DMS79 treated with DMSO at 0.1 percent for 48 hours (cell line): ENCODE measurements at regions not wholly inside any gene's neighbourhood (a gene's known extent, or its start where the extent isn't known, plus 50 kb on each side); places are given as distances from the start of the nearest gene placed in this dataset.
"Not testable (repeated sequence)": the region's sequence is repeated elsewhere in the genome, so short reads cannot be mapped to it uniquely, and the experiment has no call there.

ENCODE experiments used
- DNase-seq: peaks from one replicate; lab custom pipeline; 2025; lab: John Stamatoyannopoulos, UW

DNA sequence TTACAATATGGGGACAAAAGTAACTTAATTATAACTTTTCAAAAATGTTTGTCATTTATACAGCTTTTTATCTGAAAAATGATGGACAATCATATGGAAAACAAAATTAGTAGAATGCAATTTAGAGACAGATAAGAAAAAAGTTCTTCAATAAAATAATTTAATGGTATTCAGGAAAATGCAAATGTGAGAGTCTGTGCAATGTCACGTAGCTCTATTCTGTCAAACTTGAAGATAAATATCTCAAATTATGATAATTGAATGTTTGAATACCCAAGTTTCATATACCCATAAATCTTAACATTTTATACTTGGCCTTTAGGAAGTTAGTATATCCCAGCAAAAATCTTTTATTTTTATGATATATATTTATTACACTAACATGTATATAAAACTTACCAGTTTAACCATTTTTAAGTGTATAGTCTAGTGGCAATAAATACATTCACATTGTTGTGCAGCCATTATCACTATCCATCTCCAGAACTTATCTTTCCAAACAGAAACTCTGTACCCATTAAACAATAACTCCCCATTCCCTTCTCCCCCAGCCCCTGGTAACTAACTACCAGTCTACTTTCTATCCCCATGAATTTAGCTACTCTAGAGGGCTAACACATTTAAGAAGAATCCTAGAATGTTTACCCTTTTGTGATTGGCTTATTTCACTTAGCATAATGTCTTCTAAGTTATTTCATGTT is 311.5 kb downstream of the SOCS6 start:
- DNase-seq = no peak

DNA sequence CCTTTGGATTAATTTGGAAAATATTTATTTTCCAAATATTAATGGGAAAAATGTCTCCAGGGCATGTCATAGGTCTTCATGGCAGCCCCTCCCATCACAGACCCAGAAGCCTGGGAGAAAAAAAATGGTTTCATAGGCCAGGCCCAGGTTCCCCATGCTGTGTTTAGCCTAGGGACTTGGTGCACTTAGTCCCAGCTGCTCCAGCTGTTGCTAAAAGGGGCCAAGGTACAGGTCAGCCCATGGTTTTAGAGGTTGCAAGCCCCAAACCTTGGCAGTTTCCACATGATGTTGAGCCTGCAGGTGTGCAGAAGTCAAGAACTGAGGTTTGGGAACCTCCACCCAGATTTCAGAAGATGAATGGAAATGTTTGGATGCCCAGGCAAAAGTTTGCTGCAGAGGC is 309.6 kb downstream of the SOCS6 start:
- DNase-seq = no peak

DNA sequence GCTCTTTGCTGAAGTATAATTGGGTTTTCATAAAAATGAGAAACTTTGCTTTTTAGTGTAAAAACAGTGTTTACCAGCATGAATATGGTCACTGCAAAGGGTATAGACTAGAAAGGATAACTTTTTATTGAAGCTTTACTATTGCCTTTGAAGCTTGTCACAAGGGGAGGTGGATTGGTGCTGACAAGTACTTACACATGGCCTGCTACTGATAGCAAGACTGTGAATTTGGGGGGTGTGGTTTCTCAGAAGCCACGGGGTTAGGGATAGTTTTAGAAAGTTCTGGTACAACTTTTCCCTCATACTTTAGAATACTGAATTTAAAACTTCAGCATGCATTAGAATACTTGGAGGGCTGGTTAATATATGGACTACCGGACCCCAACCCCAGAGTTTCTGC is 294.1 kb downstream of the SOCS6 start:
- no peak for DNase-seq

- no peak for DNase-seq
Observed at GRCh38 chr18:70578480-70578879, 289.6 kb downstream of the SOCS6 start.

DNA sequence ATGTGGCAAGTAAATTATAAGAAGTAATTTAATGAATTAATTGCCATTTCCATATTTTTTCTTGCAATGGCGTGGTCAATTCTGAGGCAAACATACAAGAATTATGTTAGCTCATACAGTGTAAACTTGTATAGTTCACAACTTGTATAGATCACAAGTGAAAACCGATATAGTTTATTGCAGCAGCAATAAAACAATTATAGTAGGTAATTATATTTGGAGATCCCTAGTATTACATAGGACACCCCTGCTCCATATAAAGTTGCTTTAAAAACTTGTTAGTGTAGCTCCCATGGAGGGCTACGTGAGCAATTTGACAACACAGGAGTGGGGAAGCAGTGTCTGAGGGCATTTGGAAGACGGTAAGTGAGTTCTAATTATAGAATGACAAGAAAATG is 288.2 kb downstream of the SOCS6 start:
- no peak for DNase-seq

- DNase-seq = no peak
Observed at GRCh38 chr18:70576276-70577022, 287.6 kb downstream of the SOCS6 start.

- not testable (repeated sequence) for DNase-seq
Observed at GRCh38 chr18:70574951-70575350, 286.1 kb downstream of the SOCS6 start.

DNA sequence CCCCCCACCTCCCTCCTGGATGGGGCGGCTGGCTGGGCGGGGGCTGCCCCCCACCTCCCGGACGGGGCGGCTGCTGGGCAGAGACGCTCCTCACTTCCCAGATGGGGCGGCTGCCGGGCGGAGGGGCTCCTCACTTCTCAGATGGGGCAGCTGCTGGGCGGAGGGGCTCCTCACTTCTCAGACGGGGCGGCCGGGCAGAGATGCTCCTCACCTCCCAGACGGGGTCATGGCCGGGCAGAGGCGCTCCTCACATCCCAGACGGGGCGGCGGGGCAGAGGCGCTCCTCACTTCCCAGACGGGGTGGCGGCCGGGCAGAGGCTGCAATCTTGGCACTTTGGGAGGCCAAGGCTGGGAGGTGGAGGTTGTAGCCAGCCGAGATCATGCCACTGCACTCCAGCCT is 280.8 kb downstream of the SOCS6 start:
- not testable (repeated sequence) for DNase-seq

DNA sequence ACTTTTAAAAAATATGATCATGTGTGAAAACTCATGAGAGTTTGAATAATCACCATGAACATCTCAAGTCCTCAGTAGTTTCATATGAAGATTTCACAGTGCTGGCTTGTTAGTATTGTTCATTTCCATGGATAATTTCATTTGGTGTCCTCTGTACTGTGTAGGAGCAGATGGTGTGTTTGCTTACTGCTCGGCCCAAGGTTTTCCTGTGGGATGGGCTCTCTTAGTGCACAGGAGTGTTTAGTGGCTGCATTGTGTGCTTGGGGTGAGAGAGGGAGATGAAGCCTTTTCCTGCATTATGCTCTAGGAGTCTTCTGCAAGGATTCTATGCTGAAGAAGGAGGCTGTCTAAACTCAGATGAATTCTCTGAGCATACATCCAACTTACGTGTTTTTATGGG is 270.6 kb downstream of the SOCS6 start:
- no peak for DNase-seq

- DNase-seq = no peak
Observed at GRCh38 chr18:70558371-70558770, 269.5 kb downstream of the SOCS6 start.

GRCh38 chr18:70554854-70555445 is 266.1 kb downstream of the SOCS6 start:
- no peak for DNase-seq

DNA sequence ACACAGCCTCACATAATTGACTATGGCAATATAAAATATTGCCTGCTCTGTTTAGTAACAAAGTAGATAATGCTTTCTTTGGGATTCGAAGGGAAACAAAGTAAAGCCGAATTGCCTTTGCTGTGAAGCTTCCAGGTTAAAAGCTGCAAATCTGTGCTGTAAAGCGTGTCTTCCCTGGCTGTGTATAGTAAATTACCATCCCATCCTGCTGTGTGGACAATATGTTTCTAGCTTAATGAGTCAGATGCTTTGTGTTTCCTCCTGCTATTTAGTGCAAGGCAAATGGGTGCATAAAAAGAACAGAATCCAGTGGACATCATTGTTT is 265.1 kb downstream of the SOCS6 start:
- DNase-seq = no peak

DNA sequence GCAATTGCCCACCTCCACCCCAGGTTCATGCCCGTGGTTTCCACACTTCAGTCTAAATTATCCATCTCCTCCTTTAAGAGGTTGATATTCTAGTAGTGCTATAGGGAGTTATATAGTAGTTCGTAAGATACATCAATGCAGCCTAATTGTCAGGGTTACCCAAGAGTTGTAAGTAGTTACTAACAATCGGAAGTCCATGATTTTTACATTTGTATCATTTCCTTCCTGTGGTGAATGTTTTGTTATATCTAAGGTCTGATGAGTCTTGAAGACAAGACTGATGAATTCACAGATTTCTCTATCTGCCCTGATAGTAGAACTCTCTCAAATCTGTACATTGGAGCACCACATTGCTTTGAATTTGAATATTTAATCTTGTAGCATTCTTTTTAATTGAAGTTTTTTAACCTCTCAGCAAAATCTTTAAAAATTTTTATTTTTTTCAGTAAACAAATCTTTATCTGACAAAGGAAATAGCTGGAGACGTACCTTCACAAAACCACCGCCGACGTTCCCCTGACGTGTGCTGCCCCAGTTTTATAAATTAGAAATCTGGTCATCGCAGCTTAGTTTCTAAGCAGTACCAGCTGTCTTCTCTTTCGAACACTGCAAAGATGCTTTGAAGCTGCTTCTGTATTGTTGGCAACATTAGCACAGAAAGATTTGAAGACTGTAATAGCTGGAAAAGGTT is 264.5 kb downstream of the SOCS6 start:
- DNase-seq = no peak

DNA sequence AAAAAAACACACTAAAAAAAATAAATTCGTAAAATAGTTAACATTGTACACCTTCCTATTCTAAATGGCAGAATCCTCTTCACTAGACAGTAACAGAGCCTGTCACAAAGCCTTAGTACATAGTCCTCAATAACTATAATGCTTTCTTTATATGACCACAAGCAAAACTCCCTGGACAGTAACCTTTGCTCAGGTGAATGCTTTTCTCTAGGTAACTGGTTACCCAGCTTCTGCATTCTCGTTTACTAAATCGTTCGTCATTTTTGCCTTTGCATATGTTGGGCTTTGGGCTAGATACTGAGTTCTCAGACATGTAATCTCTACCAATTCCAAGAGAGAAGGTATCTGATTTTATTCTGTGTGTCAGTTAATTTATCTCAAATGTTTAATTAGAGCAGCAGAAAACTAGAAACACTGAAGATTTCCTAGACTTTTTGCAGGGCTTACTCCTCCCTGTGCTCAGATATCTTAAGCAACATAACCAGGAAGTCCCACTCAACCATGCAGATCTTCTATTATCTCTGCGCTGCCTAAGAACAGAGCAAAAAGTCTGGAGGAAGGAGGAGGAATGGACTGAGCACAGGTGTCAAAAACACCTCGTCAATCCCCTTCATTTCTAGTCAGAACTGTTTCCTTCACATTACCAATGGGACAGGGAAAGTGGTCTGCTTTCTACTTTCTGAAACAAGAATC is 247.7 kb downstream of the SOCS6 start:
- no peak for DNase-seq

DNA sequence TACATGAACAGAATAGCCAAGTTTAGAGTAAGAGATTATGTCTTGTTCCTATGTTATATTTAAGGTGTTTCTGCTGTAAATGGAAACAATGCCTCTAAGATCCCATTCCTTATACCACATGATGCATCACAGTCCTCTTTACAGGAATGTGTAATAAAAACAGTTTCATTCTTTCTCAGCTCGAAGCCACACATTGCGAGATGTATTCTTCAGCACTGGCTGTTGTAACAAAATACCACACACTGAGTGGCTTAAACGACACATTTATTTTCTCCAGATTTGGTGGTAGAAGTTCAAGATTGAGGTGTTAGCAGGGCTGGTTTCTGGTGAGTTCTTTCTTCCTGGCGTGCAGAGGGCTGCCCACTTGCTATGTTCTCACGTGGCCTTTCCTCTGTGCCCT is 246.2 kb downstream of the SOCS6 start:
- no peak for DNase-seq

- DNase-seq = not testable (repeated sequence)
Observed at GRCh38 chr18:70525322-70525721, 236.5 kb downstream of the SOCS6 start.

GRCh38 chr18:70523792-70524182 is 234.9 kb downstream of the SOCS6 start:
- DNase-seq = peak; percentile 47

GRCh38 chr18:70523035-70523791 is 234.4 kb downstream of the SOCS6 start:
- DNase-seq = peak; percentile 47

GRCh38 chr18:70522183-70522680 is 233.4 kb downstream of the SOCS6 start:
- DNase-seq = no peak

- no peak for DNase-seq
Observed at GRCh38 chr18:70520867-70521266, 232.0 kb downstream of the SOCS6 start.

- DNase-seq = no peak
Observed at GRCh38 chr18:70513502-70514171, 224.8 kb downstream of the SOCS6 start.
